Stimulated activated CD4-positive, alpha-beta T cell treated with anti-CD3 and anti-CD28 coated beads, Interleukin-2, amount 100 ng/mL, for 24 hours (primary cell): ENCODE measurements at regions not wholly inside any gene's neighbourhood (a gene's known extent, or its start where the extent isn't known, plus 50 kb on each side); places are given as distances from the start of the nearest gene placed in this dataset.
A peak's percentile ranks its signal among the peaks of the same experiment; 100 is the strongest.

Source experiments
- DNase-seq, 2 donors: peaks; one replicate each; pipeline ENCODE4 v3.0.0-alpha.2; 2020

GRCh38 chrX:20463296-20464075 is 196.8 kb upstream of the RPS6KA3 start:
- no peak for DNase-seq

DNA sequence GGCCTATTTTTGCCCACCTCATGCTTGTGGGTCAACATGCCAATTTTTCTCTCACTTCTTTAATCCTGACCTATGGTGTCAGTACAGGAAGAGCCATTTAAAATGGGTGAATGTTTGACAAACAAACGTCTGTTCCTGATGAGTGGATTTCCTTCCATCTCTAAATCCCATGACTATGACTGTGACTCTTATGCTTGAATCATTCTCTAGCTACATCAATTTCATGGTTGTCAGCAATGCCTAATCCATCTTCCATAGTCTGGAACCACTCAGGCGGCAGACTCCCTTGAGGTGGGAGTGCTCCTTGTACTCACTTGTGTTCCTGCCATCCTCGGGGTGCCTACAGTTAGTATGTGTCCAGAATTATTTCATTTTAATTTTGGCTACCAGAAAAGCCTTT is 194.9 kb upstream of the RPS6KA3 start:
- no peak for DNase-seq

DNA sequence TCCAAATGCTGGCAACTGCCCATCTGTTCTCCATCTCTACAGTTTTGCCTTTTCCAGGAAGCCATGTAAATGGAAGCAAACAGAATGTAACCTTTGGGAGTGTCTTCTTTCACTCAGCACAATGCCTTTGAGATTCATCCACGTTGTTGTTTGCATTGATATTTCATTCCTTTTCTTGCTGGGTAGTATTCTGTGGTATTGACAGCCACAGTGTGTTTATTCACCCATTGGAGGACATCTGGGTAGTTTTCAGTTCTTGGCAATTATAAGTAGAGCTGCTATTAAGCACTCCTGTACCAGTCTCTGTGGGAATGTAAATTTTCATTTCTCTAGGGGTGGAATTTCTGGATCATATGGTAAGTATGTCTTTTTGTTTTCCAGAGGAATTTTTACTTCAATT is 194.3 kb upstream of the RPS6KA3 start:
- DNase-seq = no peak

DNA sequence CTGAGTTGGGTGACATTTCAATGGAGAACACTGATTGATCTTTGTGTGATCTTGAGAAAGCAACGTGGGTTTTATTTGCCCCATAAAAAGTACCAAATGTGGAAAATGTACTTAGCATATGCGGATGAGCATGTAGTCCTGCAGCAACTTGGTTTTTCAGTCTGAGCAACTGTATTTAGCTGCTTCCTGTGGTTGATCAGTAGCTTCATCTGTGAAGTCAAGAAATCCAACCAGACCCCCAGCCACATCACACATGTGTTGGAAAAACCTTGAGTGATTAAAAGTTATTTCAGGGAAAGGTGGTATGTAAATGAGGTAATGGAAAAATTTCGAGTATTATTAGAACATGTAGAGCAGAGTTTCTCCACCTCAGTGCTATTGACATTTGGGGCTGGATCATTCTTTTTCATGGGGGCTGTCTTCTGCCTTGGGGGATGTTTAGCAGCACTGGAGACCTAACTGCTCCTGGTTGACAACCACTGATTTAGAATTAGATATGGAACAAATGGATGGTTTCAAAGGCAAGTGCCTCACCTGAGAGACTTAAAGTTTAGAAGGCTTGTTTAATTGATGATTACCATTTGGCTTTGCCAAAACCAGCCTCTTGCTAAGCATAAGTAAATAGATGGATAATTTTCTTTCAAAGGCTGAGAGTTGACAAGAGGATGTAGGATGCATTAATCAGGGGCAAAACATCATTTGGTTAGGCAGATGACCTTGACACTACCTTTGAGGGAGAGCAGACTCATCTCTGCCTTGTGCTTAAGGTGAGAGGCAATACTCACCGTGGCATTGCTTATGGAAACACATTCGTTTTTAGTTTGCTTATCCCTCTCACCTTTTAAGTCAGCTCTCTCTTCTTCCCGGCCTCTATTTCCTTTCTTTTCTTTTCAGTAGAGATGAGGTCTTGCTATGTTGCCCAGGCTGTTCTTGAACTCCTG is 193.0 kb upstream of the RPS6KA3 start:
- DNase-seq = no peak

DNA sequence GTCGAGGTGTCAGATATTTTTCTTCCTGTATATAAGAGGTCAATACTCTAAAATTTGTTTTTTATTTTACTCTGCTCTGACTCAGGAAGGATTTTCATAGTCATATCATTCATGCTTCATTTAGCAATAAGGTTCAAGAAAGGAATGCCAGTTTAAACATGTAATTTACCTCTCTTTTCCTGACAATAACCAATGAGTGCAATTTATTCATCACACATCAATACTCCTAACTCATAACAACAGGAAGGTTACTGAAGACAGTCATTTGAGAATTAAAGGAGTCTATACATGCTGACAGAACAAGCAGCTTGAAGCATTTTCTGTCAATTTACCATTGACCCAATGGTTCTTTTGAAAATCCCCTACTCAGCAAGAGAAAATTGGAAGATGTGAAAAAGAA is 190.3 kb upstream of the RPS6KA3 start:
- DNase-seq = no peak

DNA sequence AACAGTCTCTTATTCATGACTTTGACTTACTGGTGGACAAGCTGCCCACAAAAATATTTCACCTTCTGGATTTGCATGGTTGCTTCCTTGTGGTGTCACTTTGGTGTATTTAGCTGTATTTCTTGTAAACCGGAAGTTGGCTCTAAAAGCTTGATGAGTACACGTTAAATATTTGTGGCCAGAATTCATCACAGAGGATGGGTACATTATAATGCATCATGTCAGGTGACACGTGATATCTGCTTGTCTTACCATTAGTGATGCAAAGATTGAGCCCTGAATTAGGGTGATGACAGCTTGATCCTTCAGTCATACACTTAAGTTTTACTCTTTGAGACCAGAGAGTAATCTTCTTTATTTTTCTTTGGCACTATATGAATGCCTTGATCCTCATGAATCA is 188.3 kb upstream of the RPS6KA3 start:
- DNase-seq = no peak

- no peak for DNase-seq
Measured at GRCh38 chrX:20454117-20454516, 187.4 kb upstream of the RPS6KA3 start.

DNA sequence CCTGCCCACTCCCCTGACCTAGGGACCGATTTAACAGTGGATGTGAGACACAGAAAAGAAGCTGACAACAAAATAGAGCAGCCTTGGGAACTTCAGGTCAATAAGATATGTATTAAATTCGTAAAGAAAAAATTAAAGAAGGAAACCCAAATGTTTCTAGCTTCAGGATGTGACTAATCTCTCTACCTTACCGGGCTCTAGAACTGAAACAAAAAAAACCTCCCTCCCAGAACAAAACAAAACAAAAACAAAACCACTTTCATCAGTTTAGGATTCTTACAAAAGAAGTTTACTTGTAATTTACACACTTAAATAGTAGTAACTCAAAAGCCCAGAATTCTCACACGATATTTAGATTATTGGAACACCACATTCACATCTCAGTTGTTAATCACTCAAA is 185.8 kb upstream of the RPS6KA3 start:
- DNase-seq = no peak

- DNase-seq = no peak
Measured at GRCh38 chrX:20451929-20452328, 185.2 kb upstream of the RPS6KA3 start.

DNA sequence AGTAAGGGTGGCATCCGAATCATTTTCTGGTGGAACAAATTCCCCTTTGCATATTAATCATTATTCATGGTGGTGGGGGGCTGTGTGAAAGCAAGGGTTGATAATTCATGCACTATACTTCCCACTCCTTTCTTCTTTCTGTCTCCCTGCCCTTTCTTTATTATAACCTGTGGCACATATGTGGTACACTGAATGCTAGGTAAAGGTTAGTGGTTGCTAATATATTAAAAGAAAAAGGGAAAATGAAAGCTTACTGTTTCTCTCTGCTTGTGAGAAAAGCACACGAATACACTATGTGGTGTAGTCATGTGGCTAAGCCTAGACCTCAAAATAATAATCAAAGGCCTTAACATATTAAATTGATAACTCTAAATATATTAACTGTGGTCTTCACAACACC is 178.4 kb upstream of the RPS6KA3 start:
- no peak for DNase-seq

GRCh38 chrX:20442597-20442996 is 175.9 kb upstream of the RPS6KA3 start:
- peak; percentile 87 for DNase-seq

DNA sequence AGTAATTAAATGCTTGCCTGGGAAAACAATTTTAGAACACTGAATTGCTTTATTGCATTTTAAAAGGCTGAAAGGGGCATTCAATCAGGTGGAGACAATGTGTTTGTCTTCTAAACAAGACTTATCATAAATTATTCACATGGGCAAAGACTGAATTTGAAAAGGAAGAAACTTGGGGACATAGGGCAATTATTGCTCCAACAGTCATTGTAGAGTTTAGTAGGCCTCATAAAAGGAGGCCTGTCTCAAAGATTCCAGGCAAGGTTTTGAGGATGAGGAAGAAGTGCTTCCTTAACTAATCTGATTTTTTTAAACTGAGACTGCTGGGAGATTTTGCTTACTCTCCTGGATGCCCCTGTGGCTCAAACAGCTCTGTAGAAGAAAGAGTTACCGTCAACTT is 174.4 kb upstream of the RPS6KA3 start:
- DNase-seq = no peak

DNA sequence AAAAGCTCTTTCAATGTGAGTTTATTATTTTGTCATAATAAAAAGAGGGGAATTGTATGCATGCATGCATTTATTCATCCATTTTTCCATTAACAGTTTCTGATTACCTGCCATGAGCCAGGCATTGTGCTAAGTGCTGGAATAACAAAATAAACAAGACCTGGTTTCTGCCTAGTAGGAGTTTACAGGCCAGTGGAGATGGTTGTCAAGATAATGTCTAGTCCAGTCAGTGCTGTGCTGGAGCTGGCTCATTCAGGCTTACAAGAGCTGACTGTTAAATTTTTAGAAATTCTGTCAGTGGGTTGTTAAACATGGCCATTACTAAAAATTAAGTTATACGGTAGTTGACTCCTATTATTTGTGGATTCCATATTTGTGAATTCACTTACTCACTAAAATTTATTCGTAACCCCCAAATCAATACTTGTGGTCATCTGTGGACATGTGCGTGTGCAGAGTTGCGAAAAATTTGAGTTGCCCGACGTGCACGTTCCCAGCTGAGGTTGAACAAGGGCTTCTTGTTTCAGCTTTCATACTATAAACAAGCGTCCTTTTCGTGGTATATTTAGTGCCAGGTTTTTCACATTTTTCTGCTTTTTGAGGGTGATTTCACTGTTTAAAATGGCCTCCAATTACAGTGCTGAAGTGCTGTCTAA is 172.3 kb upstream of the RPS6KA3 start:
- no peak for DNase-seq

GRCh38 chrX:20437683-20438082 is 171.0 kb upstream of the RPS6KA3 start:
- DNase-seq = no peak

GRCh38 chrX:20435913-20436312 is 169.2 kb upstream of the RPS6KA3 start:
- no peak for DNase-seq

DNA sequence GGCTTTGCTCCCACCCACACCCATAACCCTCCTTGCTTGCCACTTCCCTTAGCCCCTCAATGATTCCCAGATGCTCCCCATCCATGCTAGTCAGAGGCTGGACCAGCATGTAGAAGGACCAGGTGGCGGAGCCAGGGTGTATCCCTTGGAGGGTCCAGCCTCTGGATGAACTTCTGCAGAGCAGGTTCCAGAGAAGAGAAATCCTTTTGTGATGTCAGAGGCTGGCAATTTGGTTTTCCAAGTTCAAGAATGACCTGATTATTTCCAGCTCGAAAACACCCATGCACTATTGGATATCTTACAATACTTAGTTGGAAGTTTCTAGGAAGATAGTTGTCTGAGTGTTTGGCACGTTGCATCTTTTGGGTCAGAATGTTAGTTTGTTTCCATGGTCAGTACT is 168.3 kb upstream of the RPS6KA3 start:
- DNase-seq = no peak

- no peak for DNase-seq
Measured at GRCh38 chrX:20433388-20433775, 166.7 kb upstream of the RPS6KA3 start.

DNA sequence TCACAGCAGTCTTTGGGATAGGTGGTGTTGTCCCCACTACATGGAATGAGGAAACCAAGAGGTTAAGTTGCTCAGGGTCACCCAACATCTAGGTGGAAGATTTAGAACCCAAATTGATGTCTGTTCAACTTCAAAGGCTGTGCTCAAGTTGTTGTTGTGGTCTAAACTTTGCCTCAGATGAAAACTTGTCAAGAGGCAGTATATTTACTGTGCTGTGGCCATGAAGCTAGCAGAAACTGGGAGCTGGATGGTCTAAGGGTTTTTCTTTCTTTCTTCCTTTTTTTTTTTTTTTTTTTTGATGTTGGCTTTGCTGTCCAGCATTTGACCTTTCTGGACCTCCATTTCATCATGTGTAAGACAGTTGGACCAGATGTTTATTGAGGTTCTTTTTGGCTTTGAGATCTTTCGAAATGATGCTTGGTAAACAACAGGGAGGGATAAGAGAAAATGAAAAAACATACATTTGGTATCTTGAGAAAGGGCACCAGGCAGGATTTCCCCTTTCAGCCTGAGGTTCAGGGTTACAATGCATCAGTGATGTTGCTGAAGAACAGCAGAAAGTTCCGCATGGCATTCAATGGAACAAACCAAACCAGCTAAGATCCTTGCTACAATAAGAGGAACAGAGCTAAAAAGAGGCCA is 166.2 kb upstream of the RPS6KA3 start:
- no peak for DNase-seq

- DNase-seq = no peak
Measured at GRCh38 chrX:20432048-20432447, 165.3 kb upstream of the RPS6KA3 start.

- no peak for DNase-seq
Measured at GRCh38 chrX:20431486-20431885, 164.8 kb upstream of the RPS6KA3 start.

DNA sequence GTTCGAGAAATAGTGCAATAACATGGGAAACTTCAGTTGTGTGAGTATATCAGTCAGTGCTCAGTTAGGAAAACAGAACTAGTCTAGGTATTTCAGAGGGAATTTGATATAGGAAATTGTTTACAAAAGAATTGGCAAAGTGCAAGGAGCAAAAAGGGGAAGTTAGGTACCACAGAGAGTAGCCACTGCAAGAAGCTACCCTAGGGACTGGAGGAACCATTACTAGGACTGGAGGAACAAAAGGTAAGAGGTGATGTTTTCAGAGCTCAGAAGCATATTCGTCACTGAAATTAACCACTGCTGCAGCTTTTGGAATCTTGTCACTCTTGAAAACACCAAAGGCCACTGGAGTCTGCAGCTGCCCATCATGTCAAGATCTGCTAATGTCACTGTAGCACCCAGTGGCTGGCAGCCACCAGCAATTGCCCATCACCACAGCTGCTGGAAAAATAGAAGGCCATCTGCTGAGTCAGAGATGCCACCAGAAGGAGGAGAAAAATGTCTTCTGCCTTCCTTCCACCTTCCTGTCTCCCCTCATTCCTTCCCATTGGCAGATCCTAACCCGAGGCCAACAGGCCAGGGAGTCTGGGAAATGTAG is 160.6 kb upstream of the RPS6KA3 start:
- DNase-seq = no peak

GRCh38 chrX:20421697-20422096 is 155.0 kb upstream of the RPS6KA3 start:
- DNase-seq = no peak

DNA sequence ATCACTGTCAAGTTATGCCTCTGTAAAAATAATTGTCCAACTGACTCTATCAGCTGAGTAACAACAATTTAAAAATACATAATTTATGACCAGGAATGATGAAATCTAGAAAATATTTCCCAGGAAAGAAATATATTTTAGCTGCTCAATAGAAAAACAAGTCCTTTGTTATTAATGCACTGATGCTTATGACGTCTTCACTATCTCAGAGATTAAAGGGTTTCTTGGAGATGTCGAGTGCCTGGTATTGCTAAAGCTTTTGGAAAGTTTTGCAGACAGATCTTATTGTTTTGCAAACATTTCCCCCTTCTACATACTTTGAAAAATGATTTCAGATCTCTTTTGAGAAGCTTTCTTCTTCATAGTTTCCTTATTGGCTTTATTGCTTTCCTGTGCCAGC is 154.6 kb upstream of the RPS6KA3 start:
- DNase-seq = no peak
